ENCODE measurements at regions not wholly inside any gene's neighbourhood (a gene's known extent, or its start where the extent isn't known, plus 50 kb on each side); places are given as distances from the start of the nearest gene placed in this dataset.

- TF ChIP-seq ZNF114 (CRISPR knock-in tag; IDR thresholded peaks at IDR 0.05) (no peak), NANOG (IDR thresholded peaks at IDR 0.05; ENCODE audit: borderline replicate concordance) (no peak), EZH2phosphoT487 (IDR thresholded peaks at IDR 0.05; ENCODE audit: unreplicated experiment) (no peak), CREB1 (CRISPR knock-in tag; IDR thresholded peaks at IDR 0.05; ENCODE audit: low read depth) (no peak)
Observed at GRCh38 chr4:104940927-104941326, 205.7 kb upstream of the TET2 start (continued).

DNA sequence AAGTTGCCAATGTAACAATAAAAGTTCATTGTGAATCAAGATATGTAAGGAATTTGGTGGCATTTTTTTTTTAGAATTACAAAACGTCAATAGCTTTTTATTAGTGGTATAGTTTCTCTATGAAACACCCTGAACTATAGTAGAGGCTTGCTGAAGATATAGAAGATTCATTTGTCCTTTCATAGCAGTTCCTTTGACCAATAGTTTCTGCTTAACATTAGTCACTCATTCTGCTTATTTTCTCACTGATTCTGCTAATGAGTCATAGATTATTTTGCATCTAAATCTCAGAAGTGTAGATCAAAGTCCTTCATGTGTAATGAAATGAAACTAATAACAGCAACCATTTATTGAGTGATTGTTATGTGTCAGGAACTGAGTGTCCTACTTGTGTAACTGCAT is 205.0 kb upstream of the TET2 start:
- H3F3A ChIP-seq (replicated peaks; ENCODE audit: low read depth) = no peaks in the 10 kb centered on the region
- H2AFZ ChIP-seq = no peak overlapping the region
- H3K27me3 ChIP-seq (ENCODE audit: insufficient read depth) = no peaks in the 10 kb centered on the region
- Mint-ChIP-seq H3K36me3 (ENCODE audit: low read depth) (no peaks in the 10 kb centered on the region), H3K9me3 (no peaks in the 10 kb centered on the region), H3K27me3 (ENCODE audit: insufficient read depth, low read depth, poor library complexity) (no peaks in the 10 kb centered on the region), H3K27ac (no peak overlapping the region), H3K4me3 (no peak overlapping the region), H3K4me1 (no peaks in the 10 kb centered on the region)
- no peaks in the 10 kb centered on the region for H3K36me3 ChIP-seq (ENCODE audit: insufficient read depth)
- H3K9me2 ChIP-seq (ENCODE audit: insufficient read depth) = no peaks in the 10 kb centered on the region
- ATAC-seq = no peak
- H3K79me2 ChIP-seq (replicated peaks; ENCODE audit: insufficient read depth) = no peaks in the 10 kb centered on the region
- no peak overlapping the region for H3K27ac ChIP-seq (ENCODE audit: low read depth)
- H4K20me1 ChIP-seq (replicated peaks; ENCODE audit: insufficient read depth) = no peaks in the 10 kb centered on the region
- no peak for DNase-seq (ENCODE audit: low spot score)
- H3K4me2 ChIP-seq = no peak overlapping the region
- no peak overlapping the region for H3K4me3 ChIP-seq
- no peaks in the 10 kb centered on the region for H3K4me1 ChIP-seq (ENCODE audit: insufficient read depth)
- no peak for TF ChIP-seq CTCF (conservative IDR thresholded peaks at IDR 0.05; ENCODE audit: low read depth in 2 of 2)
- no peak for TF ChIP-seq POLR2AphosphoS5 (IDR thresholded peaks at IDR 0.05; ENCODE audit: low read depth)
- no peak for TF ChIP-seq ZNF331 (CRISPR knock-in tag; IDR thresholded peaks at IDR 0.05; ENCODE audit: low read depth)
- TF ChIP-seq ZNF114 (CRISPR knock-in tag; IDR thresholded peaks at IDR 0.05) = no peak
- TF ChIP-seq, protein P1, sequence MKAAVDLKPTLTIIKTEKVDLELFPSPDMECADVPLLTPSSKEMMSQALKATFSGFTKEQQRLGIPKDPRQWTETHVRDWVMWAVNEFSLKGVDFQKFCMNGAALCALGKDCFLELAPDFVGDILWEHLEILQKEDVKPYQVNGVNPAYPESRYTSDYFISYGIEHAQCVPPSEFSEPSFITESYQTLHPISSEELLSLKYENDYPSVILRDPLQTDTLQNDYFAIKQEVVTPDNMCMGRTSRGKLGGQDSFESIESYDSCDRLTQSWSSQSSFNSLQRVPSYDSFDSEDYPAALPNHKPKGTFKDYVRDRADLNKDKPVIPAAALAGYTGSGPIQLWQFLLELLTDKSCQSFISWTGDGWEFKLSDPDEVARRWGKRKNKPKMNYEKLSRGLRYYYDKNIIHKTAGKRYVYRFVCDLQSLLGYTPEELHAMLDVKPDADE (IDR thresholded peaks at IDR 0.05) = no peak

GRCh38 chr4:104942990-104943743 is 203.5 kb upstream of the TET2 start:
- no peaks in the 10 kb centered on the region for H3F3A ChIP-seq (replicated peaks; ENCODE audit: low read depth)
- Mint-ChIP-seq H3K27me3 (ENCODE audit: insufficient read depth, low read depth, poor library complexity) (no peaks in the 10 kb centered on the region), H3K4me3 (no peak overlapping the region), H3K9me3 (no peaks in the 10 kb centered on the region), H3K4me1 (no peaks in the 10 kb centered on the region), H3K27ac (no peak overlapping the region), H3K36me3 (ENCODE audit: low read depth) (no peaks in the 10 kb centered on the region)
- no peaks in the 10 kb centered on the region for H3K36me3 ChIP-seq (ENCODE audit: insufficient read depth)
- no peaks in the 10 kb centered on the region for H3K9me2 ChIP-seq (ENCODE audit: insufficient read depth)
- no peaks in the 10 kb centered on the region for H3K79me2 ChIP-seq (replicated peaks; ENCODE audit: insufficient read depth)
- H3K27me3 ChIP-seq (ENCODE audit: insufficient read depth) = no peaks in the 10 kb centered on the region
- ATAC-seq (no peak; the same call in 2 of the 3 replicates), DNase-seq (ENCODE audit: low spot score) (no peak)
- H2AFZ ChIP-seq = no peak overlapping the region
- no peak overlapping the region for H3K4me2 ChIP-seq
- no peak overlapping the region for H3K27ac ChIP-seq (ENCODE audit: low read depth)
- H4K20me1 ChIP-seq (replicated peaks; ENCODE audit: insufficient read depth) = no peaks in the 10 kb centered on the region
- H3K4me3 ChIP-seq = no peak overlapping the region
- no peaks in the 10 kb centered on the region for H3K4me1 ChIP-seq (ENCODE audit: insufficient read depth)
- TF ChIP-seq, protein P2, sequence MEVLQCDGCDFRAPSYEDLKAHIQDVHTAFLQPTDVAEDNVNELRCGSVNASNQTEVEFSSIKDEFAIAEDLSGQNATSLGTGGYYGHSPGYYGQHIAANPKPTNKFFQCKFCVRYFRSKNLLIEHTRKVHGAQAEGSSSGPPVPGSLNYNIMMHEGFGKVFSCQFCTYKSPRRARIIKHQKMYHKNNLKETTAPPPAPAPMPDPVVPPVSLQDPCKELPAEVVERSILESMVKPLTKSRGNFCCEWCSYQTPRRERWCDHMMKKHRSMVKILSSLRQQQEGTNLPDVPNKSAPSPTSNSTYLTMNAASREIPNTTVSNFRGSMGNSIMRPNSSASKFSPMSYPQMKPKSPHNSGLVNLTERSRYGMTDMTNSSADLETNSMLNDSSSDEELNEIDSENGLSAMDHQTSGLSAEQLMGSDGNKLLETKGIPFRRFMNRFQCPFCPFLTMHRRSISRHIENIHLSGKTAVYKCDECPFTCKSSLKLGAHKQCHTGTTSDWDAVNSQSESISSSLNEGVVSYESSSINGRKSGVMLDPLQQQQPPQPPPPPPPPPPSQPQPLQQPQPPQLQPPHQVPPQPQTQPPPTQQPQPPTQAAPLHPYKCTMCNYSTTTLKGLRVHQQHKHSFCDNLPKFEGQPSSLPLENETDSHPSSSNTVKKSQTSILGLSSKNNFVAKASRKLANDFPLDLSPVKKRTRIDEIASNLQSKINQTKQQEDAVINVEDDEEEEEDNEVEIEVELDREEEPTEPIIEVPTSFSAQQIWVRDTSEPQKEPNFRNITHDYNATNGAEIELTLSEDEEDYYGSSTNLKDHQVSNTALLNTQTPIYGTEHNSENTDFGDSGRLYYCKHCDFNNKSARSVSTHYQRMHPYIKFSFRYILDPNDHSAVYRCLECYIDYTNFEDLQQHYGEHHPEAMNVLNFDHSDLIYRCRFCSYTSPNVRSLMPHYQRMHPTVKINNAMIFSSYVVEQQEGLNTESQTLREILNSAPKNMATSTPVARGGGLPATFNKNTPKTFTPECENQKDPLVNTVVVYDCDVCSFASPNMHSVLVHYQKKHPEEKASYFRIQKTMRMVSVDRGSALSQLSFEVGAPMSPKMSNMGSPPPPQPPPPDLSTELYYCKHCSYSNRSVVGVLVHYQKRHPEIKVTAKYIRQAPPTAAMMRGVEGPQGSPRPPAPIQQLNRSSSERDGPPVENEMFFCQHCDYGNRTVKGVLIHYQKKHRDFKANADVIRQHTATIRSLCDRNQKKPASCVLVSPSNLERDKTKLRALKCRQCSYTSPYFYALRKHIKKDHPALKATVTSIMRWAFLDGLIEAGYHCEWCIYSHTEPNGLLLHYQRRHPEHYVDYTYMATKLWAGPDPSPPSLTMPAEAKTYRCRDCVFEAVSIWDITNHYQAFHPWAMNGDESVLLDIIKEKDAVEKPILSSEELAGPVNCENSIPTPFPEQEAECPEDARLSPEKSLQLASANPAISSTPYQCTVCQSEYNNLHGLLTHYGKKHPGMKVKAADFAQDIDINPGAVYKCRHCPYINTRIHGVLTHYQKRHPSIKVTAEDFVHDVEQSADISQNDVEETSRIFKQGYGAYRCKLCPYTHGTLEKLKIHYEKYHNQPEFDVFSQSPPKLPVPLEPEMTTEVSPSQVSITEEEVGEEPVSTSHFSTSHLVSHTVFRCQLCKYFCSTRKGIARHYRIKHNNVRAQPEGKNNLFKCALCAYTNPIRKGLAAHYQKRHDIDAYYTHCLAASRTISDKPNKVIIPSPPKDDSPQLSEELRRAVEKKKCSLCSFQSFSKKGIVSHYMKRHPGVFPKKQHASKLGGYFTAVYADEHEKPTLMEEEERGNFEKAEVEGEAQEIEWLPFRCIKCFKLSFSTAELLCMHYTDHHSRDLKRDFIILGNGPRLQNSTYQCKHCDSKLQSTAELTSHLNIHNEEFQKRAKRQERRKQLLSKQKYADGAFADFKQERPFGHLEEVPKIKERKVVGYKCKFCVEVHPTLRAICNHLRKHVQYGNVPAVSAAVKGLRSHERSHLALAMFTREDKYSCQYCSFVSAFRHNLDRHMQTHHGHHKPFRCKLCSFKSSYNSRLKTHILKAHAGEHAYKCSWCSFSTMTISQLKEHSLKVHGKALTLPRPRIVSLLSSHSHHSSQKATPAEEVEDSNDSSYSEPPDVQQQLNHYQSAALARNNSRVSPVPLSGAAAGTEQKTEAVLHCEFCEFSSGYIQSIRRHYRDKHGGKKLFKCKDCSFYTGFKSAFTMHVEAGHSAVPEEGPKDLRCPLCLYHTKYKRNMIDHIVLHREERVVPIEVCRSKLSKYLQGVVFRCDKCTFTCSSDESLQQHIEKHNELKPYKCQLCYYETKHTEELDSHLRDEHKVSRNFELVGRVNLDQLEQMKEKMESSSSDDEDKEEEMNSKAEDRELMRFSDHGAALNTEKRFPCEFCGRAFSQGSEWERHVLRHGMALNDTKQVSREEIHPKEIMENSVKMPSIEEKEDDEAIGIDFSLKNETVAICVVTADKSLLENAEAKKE (CRISPR knock-in tag; IDR thresholded peaks at IDR 0.05) = no peak
- TF ChIP-seq JUNB (IDR thresholded peaks at IDR 0.05; ENCODE audit: unreplicated experiment) = no peak
- no peak for TF ChIP-seq NANOG (IDR thresholded peaks at IDR 0.05; ENCODE audit: borderline replicate concordance)
